ENCODE measurements at regions not wholly inside any gene's neighbourhood (a gene's known extent, or its start where the extent isn't known, plus 50 kb on each side); places are given as distances from the start of the nearest gene placed in this dataset.
A peak's percentile ranks its signal among the peaks of the same experiment; 100 is the strongest.

DNA sequence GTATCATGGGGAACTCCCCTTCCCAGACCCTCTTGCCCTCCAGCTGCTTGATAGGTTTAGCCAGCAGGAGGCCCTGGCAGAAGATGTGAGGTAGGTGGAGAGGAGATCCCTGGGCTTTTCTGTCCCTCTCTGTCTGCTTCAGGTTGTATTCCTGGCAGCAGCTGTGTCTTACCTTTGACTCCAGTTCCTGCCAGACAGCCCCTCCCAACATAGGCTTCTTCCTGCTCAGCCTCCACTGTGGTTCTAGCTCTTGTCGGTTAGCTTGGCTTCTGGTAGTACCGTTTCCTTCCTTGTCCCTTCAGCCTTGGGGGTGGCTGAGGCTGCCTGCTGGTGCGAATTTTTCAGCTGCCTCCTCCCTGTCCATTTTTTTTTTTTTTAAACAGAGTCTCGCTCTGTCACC is 215.7 kb upstream of the CRY1 start:
- intact Hi-C loops (cut with DNase I, micrococcal nuclease) = no loop called here
- DNase-seq (no peak), ATAC-seq (no peak)

DNA sequence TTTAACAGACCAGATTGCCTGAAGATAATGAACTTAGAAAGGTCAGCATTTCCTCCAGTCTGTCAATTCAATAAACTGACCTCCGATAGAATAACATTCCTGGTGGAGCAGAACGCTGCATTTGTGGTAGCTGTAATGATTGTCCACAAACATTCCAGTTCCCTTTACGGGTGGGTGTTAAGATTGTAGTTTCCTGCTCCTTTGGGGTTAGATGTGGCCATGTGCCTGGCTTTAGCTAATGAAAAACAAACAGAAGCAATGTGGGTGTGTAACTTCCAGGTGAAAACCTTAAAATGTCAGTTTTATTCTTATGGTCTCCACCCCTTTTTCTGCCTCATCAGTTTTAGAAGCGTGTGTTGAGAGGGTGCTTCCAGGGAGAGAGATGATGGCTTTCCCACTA is 217.3 kb upstream of the CRY1 start:
- intact Hi-C loops (cut with DNase I, micrococcal nuclease) = no loop called here
- ATAC-seq (no peak), DNase-seq (no peak)

DNA sequence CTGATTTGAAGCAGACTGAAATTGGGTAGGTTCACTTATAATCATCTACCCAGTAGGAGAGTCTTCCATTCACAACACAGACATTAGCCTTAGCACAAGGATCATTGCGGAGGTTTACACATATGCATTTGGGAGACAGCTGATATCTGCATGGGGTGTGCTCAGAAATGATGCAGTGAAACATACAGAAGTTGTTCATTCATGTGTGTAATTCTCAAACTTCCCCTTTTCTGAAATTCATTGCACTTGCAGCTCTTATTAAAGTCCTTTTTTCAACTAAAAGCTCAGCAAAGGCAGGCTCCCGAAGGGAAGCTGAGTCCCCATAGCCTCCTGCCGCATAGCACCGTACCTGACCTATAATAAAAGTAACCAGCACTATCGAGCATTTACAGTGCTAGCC is 218.3 kb upstream of the CRY1 start:
- DNase-seq (no peak), ATAC-seq (no peak)
- intact Hi-C loops (cut with DNase I, micrococcal nuclease) = no loop called here

DNA sequence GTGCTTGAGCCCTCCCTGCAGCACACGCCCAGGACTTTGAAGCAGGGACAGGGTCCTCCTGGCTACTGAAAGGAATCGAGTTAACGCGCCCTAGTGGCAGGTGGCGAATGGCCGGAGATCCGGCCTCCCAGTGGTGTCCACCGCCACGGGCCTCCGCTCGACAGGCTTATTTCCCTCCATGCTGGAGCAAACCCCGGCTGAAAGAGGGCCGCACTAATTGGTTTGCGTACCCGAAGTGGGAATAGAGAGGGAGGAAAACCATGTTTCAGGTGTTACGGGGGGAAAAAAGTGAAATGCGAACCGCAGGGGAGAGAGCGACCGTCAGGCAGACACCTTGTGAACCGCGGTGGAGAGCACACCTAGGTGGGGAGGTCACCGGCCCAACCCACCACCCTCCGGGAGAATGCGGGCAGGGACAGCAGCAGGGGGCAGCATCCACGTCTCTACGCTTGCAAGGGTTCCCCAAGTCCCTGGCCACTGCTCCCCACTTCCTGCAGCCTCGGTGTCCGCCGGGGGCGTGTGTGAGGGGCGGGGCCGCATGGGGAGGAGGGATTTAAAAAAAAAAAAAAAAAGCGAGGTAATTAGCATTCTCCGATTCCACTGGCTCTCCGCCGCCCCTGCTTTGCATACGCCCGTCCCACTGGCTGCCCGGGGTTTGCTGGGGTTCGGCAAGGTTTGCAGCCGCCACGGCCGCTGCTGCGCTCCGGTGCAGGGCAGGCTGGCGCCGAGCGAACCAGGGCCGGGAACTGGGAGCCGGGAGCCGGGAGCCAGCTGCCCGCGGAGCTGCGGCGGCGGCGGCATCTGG is 224.6 kb upstream of the CRY1 start:
- intact Hi-C loops (cut with DNase I, micrococcal nuclease) = no loop called here
- peak; percentile 94 for ATAC-seq

DNA sequence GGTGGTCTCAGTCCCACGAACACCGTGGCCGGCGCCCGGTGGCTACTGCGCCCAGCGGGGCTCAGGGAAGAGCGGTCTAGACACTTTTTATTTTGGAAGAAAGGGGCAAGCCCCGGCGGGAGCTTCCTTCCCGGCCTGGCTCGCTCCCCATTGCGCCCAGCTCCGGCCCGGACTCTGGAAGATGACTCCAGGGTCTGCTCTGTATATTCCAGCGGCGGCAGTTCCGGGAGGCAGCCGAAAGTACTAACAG is 225.1 kb upstream of the CRY1 start:
- DNase-seq (no peak), ATAC-seq (no peak)
- intact Hi-C loops (cut with DNase I, micrococcal nuclease) = no loop called here

More for the DNA sequence above, 224.6 kb upstream of the CRY1 start:
- peak; percentile 85 to 87 for DNase-seq

DNA sequence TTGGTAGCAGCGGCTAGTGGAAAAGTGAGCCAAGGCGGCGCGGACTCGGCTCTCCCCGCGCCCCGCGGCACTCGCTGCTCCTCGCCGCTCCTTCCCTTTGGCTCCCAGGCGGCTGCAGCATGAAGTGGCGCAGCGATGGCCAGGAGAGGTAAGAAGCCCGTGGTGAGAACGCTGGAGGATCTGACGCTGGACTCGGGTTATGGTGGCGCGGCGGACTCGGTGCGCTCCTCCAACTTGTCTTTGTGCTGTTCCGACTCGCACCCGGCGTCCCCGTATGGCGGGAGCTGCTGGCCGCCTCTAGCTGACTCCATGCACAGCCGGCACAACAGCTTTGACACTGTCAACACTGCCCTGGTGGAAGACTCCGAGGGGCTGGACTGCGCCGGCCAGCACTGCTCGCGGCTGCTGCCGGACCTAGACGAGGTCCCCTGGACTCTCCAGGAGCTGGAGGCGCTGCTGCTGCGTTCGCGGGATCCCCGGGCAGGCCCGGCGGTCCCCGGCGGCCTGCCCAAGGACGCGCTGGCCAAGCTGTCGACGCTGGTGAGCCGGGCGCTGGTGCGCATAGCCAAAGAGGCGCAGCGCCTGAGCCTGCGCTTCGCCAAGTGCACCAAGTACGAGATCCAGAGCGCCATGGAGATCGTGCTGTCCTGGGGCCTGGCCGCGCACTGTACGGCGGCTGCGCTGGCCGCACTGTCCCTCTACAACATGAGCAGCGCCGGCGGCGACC is 225.6 kb upstream of the CRY1 start:
- ATAC-seq (peak; percentile 21), DNase-seq (peak in 1 of 2 donors; percentile 27)
- intact Hi-C loops (cut with DNase I, micrococcal nuclease) = no loop called here

DNA sequence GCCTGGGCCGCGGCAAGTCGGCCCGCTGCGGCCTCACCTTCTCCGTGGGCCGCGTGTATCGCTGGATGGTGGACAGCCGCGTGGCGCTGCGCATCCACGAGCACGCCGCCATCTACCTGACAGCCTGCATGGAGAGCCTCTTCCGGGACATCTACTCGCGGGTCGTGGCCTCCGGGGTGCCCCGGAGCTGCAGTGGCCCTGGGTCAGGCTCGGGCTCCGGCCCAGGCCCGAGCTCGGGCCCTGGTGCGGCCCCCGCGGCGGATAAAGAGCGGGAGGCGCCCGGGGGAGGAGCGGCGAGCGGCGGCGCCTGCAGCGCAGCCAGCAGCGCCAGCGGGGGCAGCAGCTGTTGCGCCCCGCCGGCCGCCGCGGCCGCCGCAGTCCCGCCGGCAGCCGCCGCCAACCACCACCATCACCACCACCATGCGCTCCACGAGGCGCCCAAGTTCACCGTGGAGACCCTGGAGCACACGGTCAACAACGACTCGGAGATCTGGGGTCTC is 226.2 kb upstream of the CRY1 start:
- intact Hi-C loops (cut with DNase I, micrococcal nuclease) = no loop called here
- DNase-seq = no peak
- ATAC-seq = no peak

DNA sequence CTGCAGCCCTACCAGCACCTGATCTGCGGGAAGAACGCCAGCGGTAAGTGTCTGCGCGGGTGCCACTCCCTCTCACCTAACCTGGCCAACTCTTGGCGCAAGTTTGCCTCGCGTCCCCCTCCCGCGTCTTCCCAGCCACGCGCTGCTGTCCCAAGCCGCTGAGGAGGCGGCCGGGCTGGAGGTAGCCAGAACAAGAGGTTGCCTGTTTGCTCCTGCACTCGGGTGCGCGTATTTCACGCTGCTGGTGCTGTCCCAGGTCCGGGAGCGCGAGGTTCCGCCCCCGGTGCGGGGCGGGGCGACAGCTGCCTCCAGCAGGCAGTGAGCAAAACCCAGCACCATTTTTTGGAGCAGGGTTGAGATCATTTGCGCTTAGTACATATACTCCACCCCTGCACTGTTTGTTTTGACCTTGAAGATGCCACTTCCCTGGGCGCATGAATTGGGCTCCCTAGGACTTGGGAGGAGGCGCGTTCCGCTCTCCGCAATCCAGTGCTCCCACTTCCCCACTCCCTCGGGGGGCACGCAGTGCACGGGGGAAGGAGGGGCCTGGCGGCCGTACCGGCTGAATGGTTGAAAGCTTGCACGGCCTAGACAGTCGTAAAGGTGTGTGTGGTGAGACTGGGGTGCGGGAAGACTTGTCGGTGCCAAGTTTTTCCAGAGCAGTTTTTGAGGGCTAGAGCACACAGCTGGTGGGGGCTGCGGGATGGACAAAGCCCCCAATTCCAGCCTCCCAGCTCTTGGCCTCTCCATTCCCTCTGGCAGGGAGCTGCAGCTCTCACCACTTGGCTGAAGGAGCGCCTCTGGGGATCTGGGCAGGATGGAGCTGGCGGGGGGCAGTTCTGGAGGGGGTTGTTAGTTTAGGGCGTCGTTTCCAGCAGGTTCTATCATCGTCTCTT is 226.9 kb upstream of the CRY1 start:
- peak in 1 of 2 donors; percentile 43 for DNase-seq

DNA sequence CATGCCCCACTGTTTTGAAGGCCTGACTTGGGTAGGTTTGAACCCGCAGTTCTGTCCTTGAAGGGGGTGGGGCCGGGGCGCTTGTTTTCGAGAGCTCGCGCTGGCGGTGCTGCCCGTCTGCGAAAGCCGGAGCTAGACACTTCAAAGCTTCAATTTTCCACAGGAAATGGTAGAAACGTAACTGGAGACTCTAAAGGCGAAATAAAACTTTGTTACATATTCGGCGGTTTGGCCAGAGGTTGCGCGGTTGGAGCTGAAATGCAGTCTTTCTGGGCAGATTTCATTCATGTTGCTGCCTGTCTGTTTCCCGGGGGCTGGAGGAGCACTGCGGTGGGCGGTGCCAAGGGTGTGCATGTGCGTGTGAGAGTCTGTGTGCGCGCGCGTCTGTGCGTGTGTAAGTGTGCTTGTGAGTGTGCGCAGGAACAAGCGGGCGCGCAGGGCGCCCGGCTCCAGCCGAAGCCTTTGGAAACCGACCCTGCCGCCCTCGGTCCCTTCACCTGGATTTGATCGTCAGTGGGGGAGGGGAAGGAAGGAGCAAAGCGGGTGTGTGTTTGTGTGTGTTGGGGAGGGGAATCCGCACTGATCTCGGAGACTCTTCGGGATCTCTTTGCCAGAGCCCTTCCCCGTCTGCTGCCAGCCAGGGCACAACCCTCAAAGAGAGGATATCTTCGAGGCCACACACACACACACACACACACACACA is 227.7 kb upstream of the CRY1 start:
- intact Hi-C loops (cut with DNase I, micrococcal nuclease) = no loop called here
- DNase-seq (peak in 1 of 2 donors; percentile 38), ATAC-seq (no peak)

More for the DNA sequence above, 226.9 kb upstream of the CRY1 start:
- intact Hi-C loops (cut with DNase I, micrococcal nuclease) = no loop called here
- no peak for ATAC-seq

DNA sequence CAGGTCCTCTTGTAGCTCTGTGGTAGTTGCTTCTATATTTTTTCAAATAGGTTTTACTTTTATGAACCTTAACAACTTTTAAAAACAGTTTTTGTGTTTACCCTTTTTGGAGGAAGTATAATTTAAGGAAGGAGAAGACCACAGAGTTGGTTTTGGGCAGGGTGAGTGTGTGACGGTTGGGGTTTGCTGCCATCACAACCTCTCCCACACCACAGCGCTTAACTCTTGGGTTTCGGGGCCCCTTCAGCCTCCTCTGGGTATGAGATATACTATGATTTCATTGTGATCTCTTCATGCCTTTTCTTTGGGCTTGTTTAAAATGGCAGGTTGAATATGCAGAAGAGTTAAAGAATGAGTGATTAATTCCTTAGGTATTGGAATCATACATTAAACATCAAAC is 228.7 kb upstream of the CRY1 start:
- intact Hi-C loops (cut with DNase I, micrococcal nuclease) = no loop called here
- DNase-seq (no peak), ATAC-seq (no peak)

DNA sequence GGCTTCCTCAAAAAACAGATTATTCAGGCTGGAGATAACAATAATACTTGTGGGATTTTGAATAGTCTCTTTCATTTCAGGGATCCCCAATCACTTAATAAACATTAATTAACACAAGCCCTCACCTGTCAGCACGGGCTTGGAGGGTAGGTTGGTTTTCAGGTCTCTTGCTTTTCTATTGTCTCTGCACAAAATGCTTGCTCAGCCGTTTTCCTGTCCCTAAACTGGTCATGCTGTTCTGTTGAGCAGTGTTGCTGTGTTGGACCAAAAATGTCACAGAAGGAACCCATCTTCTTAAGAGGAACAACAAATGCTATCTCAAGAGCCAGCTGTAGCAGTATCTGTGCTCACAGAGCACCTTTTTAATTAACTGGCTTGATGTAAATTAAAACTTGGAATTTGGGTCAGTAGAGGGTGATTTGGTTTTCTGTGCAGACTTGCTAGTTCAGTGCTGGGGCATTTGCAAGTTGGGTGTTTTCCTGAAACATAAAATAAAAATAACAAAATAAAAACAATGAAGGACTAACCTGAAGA is 231.8 kb upstream of the CRY1 start:
- ATAC-seq = no peak
- DNase-seq = no peak
- intact Hi-C loops (cut with DNase I, micrococcal nuclease) = no loop called here

DNA sequence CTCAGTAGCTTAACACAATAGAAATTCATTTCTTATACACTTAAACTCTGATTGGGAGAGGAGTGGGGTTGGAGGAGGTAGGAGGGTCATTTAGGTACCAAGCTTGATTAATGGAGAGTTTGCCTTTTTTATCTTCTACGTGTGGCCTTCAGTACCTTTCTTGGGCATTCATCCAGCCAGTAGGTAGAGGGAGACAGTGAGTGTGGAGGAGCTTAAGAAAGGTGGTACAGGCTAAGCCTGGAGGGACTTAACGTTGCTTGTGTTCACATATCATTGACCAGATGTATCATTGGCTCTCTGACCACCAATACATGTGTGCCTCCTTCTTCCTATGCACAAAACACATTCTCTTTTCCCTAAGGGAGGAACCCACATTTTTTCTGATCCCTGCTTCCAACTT is 232.9 kb upstream of the CRY1 start:
- DNase-seq (no peak), ATAC-seq (no peak)
- intact Hi-C loops (cut with DNase I, micrococcal nuclease) = no loop called here

DNA sequence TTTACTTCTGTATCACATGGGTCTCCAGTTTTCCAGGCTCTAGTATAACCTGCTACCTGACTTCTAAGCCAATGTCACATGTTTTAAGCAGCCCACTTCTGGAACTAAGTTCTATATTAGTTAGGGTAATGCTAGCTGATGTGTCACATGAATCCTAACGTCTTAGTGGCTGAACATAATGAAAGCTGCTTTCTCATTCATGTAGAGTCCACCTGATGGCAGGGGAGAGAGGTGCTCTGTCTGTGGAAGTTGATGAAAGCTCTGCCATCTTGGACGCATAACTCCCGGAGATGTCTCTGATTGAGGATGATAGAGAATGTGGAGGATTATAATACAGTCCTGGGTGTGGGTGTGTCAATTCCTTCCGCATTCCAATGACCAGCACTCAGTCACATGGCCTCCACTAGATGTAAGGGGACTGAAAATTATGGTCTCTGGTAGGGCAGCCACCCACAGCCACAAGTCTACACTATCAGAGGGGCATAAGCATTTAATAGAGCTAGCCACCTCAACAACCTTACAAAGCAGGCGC is 234.4 kb upstream of the CRY1 start:
- DNase-seq (no peak), ATAC-seq (no peak)
- intact Hi-C loops (cut with DNase I, micrococcal nuclease) = no loop called here

DNA sequence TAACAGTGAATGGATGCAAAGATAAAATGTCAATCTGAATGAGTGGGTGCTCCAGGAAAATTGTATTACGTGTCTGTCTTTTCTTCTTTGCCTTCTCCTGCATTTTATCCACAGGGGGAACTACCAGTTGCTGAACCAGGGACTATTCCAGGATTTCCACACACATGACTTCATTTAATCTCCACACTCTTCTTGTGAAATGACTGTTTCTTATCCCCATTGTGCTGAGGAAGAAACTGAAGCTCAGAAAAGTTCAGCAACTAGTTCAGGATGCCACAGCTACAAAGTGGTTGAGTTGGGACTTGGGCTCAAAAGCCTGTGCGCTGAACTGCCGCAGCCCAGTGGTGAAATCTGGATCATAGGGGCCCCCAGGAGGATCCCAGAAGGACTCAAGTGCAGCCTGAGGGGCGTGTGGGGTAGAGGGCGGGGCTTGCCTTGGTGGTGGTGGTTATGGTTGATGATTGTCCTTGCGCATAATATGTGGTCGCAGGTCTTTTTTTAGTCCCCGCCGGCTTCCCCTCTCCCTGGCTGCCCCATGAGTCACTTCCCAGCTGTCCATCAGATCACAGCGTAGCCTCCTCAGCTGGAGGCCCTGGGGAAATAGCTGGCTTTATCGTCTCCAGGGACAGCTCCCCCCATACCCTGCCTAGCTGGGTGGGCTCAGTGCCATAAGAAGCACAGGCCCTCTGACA is 235.2 kb upstream of the CRY1 start:
- intact Hi-C loops (cut with DNase I, micrococcal nuclease) = no loop called here
- no peak for ATAC-seq

DNA sequence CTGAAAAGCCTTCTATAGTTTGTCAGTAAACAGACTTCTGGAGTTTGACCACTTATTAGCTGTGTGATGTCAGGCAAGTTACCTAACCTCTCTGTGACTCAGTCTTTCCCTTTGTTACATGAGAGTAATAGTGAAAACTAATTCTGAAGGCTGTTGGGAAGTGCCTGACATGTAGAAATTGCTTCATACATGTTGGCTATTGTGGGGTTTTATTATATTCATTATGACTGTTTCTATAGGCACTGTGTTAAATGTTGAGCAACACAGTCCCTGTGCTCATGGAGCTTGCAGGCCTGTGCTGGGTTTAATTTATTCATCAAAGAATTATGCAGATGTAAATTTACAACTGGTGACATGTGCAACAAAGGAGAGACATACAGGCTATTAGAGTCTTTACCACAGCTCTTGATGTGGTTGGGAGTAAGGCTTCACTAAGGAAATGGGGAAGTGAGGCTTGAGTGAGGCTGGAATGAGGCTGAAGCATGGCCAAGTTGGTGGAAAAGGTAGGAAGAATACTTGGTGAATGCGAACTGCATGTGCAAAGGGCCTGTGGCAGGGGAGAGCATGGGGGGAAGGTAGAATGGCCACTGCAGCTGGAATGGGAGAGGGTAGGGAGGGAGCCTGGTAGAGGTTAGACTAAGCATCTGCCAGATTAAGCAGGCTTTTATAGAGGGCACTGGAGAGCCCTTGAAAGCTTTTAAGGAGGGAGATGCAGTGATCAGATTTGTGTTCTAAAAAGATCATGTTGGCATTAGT is 236.4 kb upstream of the CRY1 start:
- ATAC-seq = no peak
- intact Hi-C loops (cut with DNase I, micrococcal nuclease) = no loop called here
- no peak for DNase-seq

More for the DNA sequence above, 235.2 kb upstream of the CRY1 start:
- no peak for DNase-seq

DNA sequence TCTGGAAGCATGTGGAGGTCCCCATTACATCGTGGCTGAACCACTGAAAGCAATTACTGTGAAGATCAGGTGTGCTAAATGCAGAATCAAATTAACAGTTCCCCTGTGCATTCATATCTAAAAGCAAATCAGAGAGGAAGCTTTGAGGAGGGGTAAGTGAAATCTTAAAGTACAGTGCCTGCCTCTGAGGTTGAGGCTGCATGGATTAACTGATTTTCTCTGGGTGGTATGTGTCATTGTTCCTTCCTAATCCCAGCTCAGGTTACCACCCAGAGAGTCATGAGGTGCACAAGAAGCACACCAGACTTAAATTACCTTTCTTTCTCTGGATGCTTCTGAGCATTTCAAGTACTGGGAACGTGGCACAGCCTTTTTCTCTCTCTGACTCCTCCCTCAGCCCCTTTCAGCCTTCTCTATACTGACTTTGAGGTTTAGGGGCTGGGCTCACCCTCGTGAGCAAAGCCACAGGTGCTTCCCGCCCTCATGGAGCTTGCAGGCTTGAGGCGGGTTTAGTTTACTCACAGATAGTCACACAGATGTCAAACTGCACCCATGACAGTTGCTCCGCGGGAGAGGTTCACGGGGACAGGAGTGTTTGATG is 237.6 kb upstream of the CRY1 start:
- DNase-seq = no peak
- no peak for ATAC-seq
- intact Hi-C loops (cut with DNase I, micrococcal nuclease) = no loop called here

DNA sequence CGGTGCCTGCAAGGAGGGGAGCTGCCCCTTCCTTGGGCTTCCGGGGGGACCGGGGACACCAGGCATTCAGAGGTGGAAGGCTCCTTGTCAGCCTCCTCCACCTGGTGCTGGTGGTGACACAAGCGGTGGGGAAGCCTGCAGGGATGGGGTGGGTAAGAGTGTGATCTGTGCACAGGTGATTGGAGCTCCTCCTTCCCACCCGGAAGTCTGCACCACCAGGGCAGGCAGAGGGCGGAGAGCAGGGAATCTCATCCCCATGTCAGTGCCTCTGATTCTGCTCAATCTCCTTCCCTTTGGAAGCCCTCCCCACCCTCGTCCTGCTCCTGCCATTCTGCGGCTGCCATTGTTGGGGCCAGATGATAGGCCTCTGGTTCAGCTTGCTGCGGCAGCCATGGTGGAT is 238.1 kb upstream of the CRY1 start:
- intact Hi-C loops (cut with DNase I, micrococcal nuclease) = no loop called here
- DNase-seq (no peak), ATAC-seq (no peak)
